GM21390 (cell line): ENCODE measurements at regions not wholly inside any gene's neighbourhood (a gene's known extent, or its start where the extent isn't known, plus 50 kb on each side); places are given as distances from the start of the nearest gene placed in this dataset.

ENCODE experiments used
- ATAC-seq: cut with Tn5 transposase; IDR thresholded peaks from one replicate; pipeline ENCODE4 v1.9.1; 2021; ENCODE audit not compliant: unreplicated experiment

DNA sequence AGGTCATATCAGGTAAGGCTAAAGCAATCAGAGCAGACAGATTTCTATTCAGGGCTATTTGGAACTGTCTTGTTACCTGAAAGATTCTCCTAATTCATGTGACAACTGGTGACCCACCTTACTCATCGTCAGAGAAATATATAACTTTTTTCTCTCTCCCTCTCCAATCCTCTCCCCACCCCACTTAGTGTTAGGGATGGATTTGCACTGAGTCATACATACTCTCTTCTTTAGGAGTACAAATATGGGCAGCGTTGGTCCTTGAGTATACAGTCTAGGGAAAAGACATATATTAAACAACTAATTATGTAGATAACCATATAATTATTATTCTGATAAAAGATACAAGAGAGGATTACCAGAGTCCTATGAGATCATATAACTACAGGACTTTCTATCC is 246.3 kb downstream of the HHIPL2 start:
- no peak for ATAC-seq

DNA sequence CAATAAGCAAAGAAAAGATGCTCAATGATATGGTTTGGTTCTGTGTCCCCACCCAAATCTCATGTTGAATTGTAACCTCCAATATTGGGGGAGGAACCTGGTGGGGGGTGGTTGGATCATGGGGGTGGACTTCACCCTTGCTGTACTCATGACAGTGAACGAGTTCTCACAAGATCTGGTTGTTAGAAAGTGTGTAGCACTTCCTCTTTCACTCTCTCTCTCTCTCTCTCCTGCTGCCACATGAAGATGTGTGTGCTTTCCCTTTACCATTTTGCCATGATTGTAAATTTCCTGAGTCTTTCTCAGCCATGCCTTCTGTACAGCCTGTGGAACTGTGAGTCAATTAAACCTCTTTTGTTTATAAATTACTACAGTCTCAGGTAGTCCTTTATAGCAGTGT is 248.4 kb downstream of the HHIPL2 start:
- ATAC-seq = no peak

DNA sequence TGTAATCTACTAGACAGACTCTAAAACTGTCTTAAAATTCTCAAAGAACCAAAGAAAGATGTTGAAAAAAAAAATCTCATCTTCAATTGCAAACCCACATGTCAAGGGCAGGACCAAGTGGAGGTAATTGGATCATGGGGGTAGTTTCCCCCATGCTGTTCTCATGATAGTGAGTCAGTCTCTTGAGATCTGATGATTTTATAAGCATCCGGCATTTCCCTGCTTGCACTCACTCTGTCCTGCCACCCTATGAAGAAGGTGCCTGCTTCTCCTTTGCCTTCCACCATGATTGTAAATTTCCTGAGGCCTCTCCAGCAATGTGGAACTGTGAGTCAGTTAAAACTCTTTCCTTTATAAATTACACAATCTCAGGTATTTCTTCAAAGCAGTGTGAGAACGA is 257.0 kb downstream of the HHIPL2 start:
- ATAC-seq = no peak

DNA sequence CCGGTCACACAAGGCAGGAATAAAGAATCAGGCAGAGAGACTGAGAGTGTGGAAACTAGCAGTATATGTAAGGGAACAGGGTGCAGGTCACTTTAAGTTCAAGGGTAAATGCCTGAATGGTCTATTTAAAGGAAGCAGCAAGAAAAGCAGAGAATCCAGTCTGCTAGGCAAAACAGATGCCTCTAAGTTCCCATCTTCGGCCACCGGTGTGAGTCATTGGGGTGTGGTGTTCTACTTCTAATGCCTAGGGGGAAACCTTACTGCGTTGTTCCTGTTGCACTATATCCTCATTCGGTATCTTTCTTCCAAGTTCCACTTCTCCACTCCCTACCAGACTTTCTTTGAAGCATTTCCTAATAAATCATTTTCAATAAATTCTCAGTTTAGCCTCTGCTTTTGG is 259.9 kb downstream of the HHIPL2 start:
- ATAC-seq = no peak

GRCh38 chr1:222286011-222286410 is 261.9 kb downstream of the HHIPL2 start:
- no peak for ATAC-seq

- ATAC-seq = no peak
Observed at GRCh38 chr1:222285526-222285925, 262.4 kb downstream of the HHIPL2 start.

- ATAC-seq = no peak
Observed at GRCh38 chr1:222284466-222284865, 263.4 kb downstream of the HHIPL2 start.

DNA sequence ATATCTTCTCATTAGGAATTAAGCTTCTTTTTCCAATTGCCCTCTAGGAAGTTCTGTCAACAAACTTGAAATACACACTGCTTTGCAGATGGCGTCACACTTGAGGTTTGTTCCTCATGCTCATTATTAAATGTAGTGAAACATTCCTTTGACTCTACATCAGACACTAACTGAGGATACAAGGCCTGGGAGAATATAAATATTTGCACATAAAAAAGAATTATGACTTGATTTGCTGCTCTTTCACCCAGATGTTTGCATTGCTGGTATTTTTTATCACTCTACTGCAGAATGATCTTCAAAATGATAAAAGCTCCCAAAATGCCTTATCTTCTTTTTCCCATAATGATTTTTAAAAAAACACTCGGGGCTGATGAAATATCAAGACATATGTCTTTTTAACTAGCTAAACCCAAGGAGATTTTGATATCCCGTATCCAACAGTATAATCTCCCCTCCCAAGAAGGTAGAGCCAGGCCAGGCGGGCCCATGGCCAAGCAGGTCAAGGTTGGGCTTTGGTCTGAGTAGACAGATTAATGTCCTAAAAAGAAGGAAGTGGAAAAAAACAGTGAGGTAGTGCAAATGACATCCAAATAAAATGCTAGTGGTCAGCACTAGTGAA is 264.6 kb downstream of the HHIPL2 start:
- no peak for ATAC-seq

- ATAC-seq = no peak
Observed at GRCh38 chr1:222279591-222279990, 268.3 kb downstream of the HHIPL2 start.

DNA sequence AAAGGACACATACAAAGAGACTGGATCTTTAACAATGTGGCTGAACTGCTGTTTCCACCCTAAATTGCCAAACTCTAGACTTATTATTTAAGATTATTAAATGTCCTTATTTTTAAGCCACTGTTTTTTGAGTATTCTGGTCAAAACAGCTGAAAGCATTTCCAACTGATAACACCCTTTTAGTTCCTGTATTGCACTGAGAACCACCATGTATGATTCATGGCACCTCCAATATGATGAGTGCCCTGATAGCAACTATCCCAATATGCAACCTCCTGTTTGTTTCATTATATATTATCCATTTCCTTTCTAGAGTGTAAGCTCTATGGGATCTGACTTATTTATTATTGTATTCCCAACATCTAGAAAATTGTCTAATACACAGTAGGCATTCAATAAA is 269.4 kb downstream of the HHIPL2 start:
- no peak for ATAC-seq

DNA sequence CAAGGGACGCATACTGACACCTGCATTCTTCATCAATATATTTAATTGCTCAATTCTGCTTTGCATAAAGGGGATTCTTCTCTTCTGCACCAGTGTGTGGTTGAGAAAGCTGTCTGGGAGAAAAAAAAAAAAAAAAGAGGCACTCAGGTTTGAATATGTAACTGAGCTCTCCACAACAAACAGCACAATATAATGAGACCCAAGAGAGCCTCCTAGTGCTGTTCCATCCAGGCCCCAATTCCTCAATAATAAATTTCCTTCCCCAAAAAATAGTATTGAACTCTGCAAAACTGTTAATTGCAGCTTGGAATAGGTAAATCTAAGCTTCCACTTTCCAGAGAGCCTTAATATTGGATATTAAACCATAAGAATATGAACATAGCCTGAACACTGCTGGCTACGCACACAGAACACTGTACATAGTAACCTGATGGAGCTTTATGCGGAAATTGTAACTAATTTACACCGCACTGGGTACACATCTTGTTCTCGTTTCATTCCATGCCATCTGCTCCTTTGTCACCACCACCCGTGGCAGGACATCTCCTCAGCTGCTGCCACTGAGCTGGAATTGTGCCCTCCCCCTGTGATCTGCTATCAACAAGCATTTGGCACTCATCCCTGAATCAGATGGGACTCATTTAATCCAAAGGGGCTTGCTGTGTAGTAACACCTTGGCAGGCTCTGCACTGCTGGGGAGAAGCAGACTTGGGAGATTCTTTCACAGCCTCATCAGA is 272.0 kb downstream of the HHIPL2 start:
- ATAC-seq = no peak

DNA sequence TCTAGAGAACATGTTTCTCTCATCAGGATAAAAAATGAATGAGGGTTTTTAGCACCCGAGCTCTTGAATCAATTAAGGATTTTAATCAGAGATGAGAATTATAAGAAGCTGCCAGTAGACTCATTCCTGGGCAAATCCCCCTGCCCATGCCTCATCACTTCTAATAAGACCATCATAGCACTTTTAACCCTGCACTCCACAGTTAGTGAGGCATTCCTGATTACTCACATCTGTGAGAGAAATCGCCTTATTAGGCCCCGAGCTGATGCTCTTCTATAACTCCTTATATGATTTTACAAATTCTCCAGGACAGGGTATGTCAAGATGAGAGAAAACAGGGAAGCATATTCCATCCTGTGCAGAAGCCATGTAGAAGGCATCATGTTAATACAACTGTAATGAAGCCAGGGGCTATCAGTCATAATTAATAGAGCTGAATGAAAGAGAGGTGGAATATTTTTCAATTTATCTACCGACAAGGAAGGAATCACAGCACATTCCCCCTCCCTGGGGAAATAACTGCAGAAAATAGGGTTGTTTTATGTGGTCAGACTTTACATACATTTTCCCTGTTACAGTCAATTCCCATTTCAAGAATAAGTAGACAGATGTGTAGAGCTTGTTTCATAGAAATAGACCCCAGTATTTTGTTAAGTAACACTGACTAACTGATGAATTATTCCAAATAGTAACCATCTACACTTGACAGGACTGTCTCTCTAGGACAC is 272.7 kb downstream of the HHIPL2 start:
- no peak for ATAC-seq

DNA sequence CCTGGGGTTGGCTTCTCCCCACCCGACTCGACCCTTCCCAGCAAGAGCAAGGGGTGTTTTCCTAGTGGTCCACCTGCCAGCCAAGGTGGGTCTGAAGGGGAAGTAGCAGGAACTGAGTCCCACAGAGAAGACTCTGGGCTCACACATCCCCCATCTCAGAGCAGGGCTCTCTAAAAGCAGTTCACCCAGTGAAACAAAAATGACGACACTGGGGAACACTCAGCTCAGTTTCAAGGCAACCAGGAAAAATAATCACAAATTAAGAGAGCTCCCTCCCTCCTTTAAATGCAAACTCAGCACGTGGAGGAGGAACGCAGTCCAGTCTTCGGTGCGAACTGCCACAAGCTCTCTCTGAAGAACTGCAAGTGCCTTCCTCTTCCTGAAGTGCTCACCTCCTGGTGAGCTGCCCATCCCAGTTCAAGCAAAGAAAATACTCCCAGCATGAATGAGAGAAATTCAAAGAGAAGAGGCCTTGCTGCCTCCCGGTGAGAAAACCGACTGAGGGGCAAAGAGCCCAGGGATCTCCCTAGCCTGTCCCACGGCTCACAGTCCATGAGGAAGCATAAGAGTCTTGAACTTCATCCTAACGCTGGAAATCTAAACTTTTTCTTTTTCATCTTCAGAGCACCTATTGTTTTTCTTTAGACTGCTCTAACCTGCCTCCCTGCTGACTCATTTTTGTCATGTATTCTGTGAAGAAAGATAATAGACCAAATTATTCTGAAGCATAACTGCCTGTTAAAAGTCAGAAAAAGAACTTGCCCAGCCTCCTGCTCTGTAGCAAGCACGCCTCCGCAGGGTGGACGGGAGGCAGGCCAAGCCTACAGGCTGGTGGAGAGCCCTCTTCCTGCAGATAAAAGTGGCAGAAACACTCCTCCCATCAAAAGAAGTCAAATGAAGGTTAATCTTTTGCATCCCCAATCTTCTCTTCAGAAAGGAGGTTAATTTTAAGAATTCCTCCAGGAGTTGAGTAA is 281.4 kb downstream of the HHIPL2 start:
- no peak for ATAC-seq

- no peak for ATAC-seq
Observed at GRCh38 chr1:222263791-222264190, 284.1 kb downstream of the HHIPL2 start.

- ATAC-seq = no peak
Observed at GRCh38 chr1:222257027-222257426, 290.9 kb downstream of the HHIPL2 start.

DNA sequence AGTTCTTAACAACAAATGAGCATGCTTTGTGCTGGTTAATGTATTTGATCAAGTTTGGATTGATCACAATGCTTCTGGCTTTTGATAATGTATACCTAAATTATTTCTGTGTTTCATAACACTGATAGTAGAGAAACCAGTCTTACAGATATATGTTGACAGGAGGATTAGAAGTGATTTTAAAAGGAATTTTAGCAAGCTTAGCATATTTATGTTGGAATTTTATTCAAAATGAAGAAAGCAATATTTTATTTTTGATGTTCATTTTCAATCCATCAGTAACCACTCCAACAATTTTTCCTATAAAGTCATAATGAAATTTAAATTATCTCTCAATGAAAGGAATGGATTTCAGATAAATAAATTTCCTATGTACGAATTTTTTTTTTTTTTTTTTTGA is 291.8 kb downstream of the HHIPL2 start:
- no peak for ATAC-seq

- ATAC-seq = no peak
Observed at GRCh38 chr1:222252788-222253187, 295.1 kb downstream of the HHIPL2 start.

DNA sequence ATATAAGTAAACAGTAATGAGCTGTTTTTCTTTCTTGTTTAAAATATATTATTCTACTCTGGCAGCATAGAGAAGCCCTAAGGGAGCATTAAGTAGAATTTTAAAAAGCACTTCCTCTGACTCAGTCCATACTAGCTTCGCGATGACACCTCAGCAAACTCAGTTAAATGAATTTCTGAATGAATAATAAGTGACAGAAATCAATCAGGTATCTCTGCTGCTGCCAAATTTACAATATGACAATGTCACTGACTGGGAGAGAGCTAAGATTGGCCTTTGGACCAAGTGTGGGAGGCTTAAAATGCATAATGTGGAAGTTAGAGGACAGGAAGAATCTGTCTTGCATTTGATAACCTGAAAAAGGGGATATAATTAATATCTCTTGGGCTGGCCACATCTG is 296.1 kb downstream of the HHIPL2 start:
- no peak for ATAC-seq

DNA sequence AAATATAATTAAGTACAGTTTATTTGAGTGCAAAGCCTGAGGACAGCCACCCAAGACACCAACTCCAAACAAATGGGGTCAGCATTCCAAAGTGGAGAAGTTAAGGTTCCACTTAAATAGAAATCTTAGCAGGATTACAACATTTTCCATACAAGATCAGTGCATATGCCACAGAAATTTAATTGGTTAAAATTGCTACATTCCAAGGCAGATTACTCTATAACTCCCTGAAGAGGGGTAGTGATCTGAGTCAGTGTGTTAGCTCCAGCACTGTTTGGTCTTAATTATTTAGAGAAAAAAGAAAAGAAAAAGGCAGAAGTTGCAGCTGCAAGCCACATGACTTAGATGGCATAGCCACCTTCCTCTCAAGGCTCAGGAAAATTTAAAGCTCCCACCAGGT is 297.5 kb downstream of the HHIPL2 start:
- no peak for ATAC-seq

GRCh38 chr1:222247811-222248310 is 300.0 kb downstream of the HHIPL2 start:
- ATAC-seq = no peak

DNA sequence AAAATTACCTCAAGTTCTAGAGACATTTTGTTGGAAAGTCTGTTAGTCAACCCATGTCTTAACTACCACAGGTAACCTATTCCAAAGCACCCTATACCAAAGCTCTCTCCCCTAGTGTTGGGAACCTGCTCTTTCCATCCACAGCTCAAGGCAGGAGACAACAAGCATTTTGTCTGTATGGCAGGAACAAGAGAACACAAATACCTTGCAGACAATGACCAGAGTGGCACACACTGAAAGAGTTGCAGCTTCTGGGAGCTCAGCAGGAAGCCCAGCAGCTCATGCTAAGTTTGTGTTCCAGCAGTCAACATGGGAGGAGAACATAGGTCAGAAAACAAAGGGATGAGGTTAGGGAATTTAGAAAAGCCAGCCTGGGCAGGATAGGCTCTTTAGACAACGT is 300.8 kb downstream of the HHIPL2 start:
- ATAC-seq = no peak
